ENCODE measurements at regions not wholly inside any gene's neighbourhood (a gene's known extent, or its start where the extent isn't known, plus 50 kb on each side); places are given as distances from the start of the nearest gene placed in this dataset.

GRCh38 chr1:193755441-193755840, 569.0 kb upstream of the B3GALT2 start:
- TF ChIP-seq EZH2phosphoT487 (IDR thresholded peaks at IDR 0.05; ENCODE audit: borderline replicate concordance, low read length): no peak
- no peak for TF ChIP-seq CTCF (IDR thresholded peaks at IDR 0.05; ENCODE audit: low read depth, low read length, poor library complexity, severe bottlenecking)
- no peaks in the 10 kb centered on the region for H3K9me2 ChIP-seq (replicated peaks; ENCODE audit: control insufficient read depth, low read length)
- no peaks in the 10 kb centered on the region for H3F3A ChIP-seq (ENCODE audit: control insufficient read depth, insufficient read depth)
- H3K79me2 ChIP-seq (ENCODE audit: control insufficient read depth, low read length): no peaks in the 10 kb centered on the region
- H3K4me3 ChIP-seq (ENCODE audit: low read length): no peak overlapping the region
- no peaks in the 10 kb centered on the region for H3K9me3 ChIP-seq (ENCODE audit: control insufficient read depth, insufficient read depth, low read length)
- H4K20me1 ChIP-seq (ENCODE audit: control insufficient read depth, insufficient read depth, low read depth, low read length): no peaks in the 10 kb centered on the region
- H3K36me3 ChIP-seq (ENCODE audit: control insufficient read depth, low read length): no peaks in the 10 kb centered on the region
- no peaks in the 10 kb centered on the region for H3K4me1 ChIP-seq (ENCODE audit: control insufficient read depth, low read length)
- no peaks in the 10 kb centered on the region for H3K27me3 ChIP-seq (ENCODE audit: control insufficient read depth, low read length)
- H3K4me2 ChIP-seq (ENCODE audit: low read length): no peak overlapping the region
- H3K27ac ChIP-seq (ENCODE audit: low read depth, low read length): no peak overlapping the region

- Histone ChIP-seq H3K36me3 (ENCODE audit: control insufficient read depth, low read length) (no peaks in the 10 kb centered on the region), H3K9me2 (replicated peaks; ENCODE audit: control insufficient read depth, low read length) (no peaks in the 10 kb centered on the region), H3K9me3 (ENCODE audit: control insufficient read depth, insufficient read depth, low read length) (no peaks in the 10 kb centered on the region), H3K4me1 (ENCODE audit: control insufficient read depth, low read length) (no peaks in the 10 kb centered on the region), H3F3A (ENCODE audit: control insufficient read depth, insufficient read depth) (no peaks in the 10 kb centered on the region), H3K4me3 (ENCODE audit: low read length) (no peak overlapping the region), H3K27ac (ENCODE audit: low read depth, low read length) (no peak overlapping the region), H3K27me3 (ENCODE audit: control insufficient read depth, low read length) (no peaks in the 10 kb centered on the region), H3K4me2 (ENCODE audit: low read length) (no peak overlapping the region), H3K79me2 (ENCODE audit: control insufficient read depth, low read length) (no peaks in the 10 kb centered on the region), H4K20me1 (ENCODE audit: control insufficient read depth, insufficient read depth, low read depth, low read length) (no peaks in the 10 kb centered on the region)
- TF ChIP-seq EZH2phosphoT487 (IDR thresholded peaks at IDR 0.05; ENCODE audit: borderline replicate concordance, low read length): no peak
- TF ChIP-seq CTCF (IDR thresholded peaks at IDR 0.05; ENCODE audit: low read depth, low read length, poor library complexity, severe bottlenecking): no peak
Measured at GRCh38 chr1:193754732-193755427, 568.5 kb upstream of the B3GALT2 start.

- TF ChIP-seq CTCF (IDR thresholded peaks at IDR 0.05; ENCODE audit: low read depth, low read length, poor library complexity, severe bottlenecking) (no peak), EZH2phosphoT487 (IDR thresholded peaks at IDR 0.05; ENCODE audit: borderline replicate concordance, low read length) (no peak)
- Histone ChIP-seq H3K27me3 (ENCODE audit: control insufficient read depth, low read length) (no peaks in the 10 kb centered on the region), H3K4me3 (ENCODE audit: low read length) (no peak overlapping the region), H3K36me3 (ENCODE audit: control insufficient read depth, low read length) (no peaks in the 10 kb centered on the region), H3F3A (ENCODE audit: control insufficient read depth, insufficient read depth) (no peaks in the 10 kb centered on the region), H3K4me1 (ENCODE audit: control insufficient read depth, low read length) (no peaks in the 10 kb centered on the region), H3K9me3 (ENCODE audit: control insufficient read depth, insufficient read depth, low read length) (no peaks in the 10 kb centered on the region), H3K79me2 (ENCODE audit: control insufficient read depth, low read length) (no peaks in the 10 kb centered on the region), H3K9me2 (replicated peaks; ENCODE audit: control insufficient read depth, low read length) (no peaks in the 10 kb centered on the region), H3K27ac (ENCODE audit: low read depth, low read length) (no peak overlapping the region), H4K20me1 (ENCODE audit: control insufficient read depth, insufficient read depth, low read depth, low read length) (no peaks in the 10 kb centered on the region), H3K4me2 (ENCODE audit: low read length) (no peak overlapping the region)
Measured at GRCh38 chr1:193754151-193754550, 567.7 kb upstream of the B3GALT2 start.
